ENCODE measurements at regions not wholly inside any gene's neighbourhood (a gene's known extent, or its start where the extent isn't known, plus 50 kb on each side); places are given as distances from the start of the nearest gene placed in this dataset.

GRCh38 chr18:4544142-4544541, 89.0 kb upstream of the DLGAP1 start:
- Histone ChIP-seq H3K23ac (ENCODE audit: low read length in 2 of 2) (no peak overlapping the region), H3K27me3 (ENCODE audit: control insufficient read depth in 1 of 2, insufficient read depth in 1 of 2, low read length in 2 of 2) (no peaks in the 10 kb centered on the region), H3K4ac (ENCODE audit: low read depth in 1 of 2, low read length in 2 of 2) (no peak overlapping the region), H4K8ac (ENCODE audit: low read length) (no peak overlapping the region), H3K9me3 (ENCODE audit: control insufficient read depth, low read length) (peaks cover 10% of the 10 kb centered on the region), H3K14ac (ENCODE audit: low read length in 2 of 2) (no peak overlapping the region), H2AK5ac (ENCODE audit: low read length, severe bottlenecking) (no peak overlapping the region), H3K9ac (ENCODE audit: low read length) (no peak overlapping the region), H2BK5ac (ENCODE audit: low read depth, low read length, poor library complexity, severe bottlenecking) (no peak overlapping the region), H3K18ac (ENCODE audit: low read depth in 1 of 2, low read length in 2 of 2) (no peak overlapping the region), H3K79me1 (replicated peaks; ENCODE audit: low read length, poor library complexity, severe bottlenecking) (no peaks in the 10 kb centered on the region), H2AFZ (ENCODE audit: low read depth, low read length) (no peak overlapping the region), H2BK15ac (ENCODE audit: low read depth, poor library complexity, severe bottlenecking) (no peak overlapping the region), H3K36me3 (ENCODE audit: control insufficient read depth in 1 of 2, insufficient read depth in 2 of 2, low read depth in 1 of 2, low read length in 2 of 2) (no peaks in the 10 kb centered on the region), H3K4me3 (ENCODE audit: insufficient read depth in 1 of 2, low read depth in 1 of 2, low read length in 2 of 2) (no peak overlapping the region), H3K27ac (ENCODE audit: low read length, poor library complexity, severe bottlenecking) (no peak overlapping the region), H2BK120ac (ENCODE audit: low read depth, low read length) (no peak overlapping the region), H3K4me1 (ENCODE audit: control insufficient read depth, insufficient read depth, low read depth, low read length) (no peaks in the 10 kb centered on the region), H2BK12ac (ENCODE audit: low read length in 2 of 2) (no peak overlapping the region), H4K91ac (ENCODE audit: low read length) (no peak overlapping the region), H3K4me2 (ENCODE audit: low read length, poor library complexity, severe bottlenecking) (no peak overlapping the region)
- no peak for DNase-seq
- WGBS, result 73% methylated on average over 4 of the region's 6 CpGs

- Histone ChIP-seq H3K4me2 (ENCODE audit: low read length, poor library complexity, severe bottlenecking) (no peak overlapping the region), H2BK120ac (ENCODE audit: low read depth, low read length) (no peak overlapping the region), H3K36me3 (ENCODE audit: control insufficient read depth in 1 of 2, insufficient read depth in 2 of 2, low read depth in 1 of 2, low read length in 2 of 2) (no peaks in the 10 kb centered on the region), H2BK15ac (ENCODE audit: low read depth, poor library complexity, severe bottlenecking) (no peak overlapping the region), H3K27me3 (ENCODE audit: control insufficient read depth in 1 of 2, insufficient read depth in 1 of 2, low read length in 2 of 2) (no peaks in the 10 kb centered on the region), H3K4me1 (ENCODE audit: control insufficient read depth, insufficient read depth, low read depth, low read length) (no peaks in the 10 kb centered on the region), H3K14ac (ENCODE audit: low read length in 2 of 2) (no peak overlapping the region), H3K27ac (ENCODE audit: low read length, poor library complexity, severe bottlenecking) (no peak overlapping the region), H3K23ac (ENCODE audit: low read length in 2 of 2) (no peak overlapping the region), H2BK5ac (ENCODE audit: low read depth, low read length, poor library complexity, severe bottlenecking) (no peak overlapping the region), H3K79me1 (replicated peaks; ENCODE audit: low read length, poor library complexity, severe bottlenecking) (no peaks in the 10 kb centered on the region), H3K4me3 (ENCODE audit: insufficient read depth in 1 of 2, low read depth in 1 of 2, low read length in 2 of 2) (no peak overlapping the region), H4K91ac (ENCODE audit: low read length) (no peak overlapping the region), H2AFZ (ENCODE audit: low read depth, low read length) (no peak overlapping the region), H2AK5ac (ENCODE audit: low read length, severe bottlenecking) (no peak overlapping the region), H2BK12ac (ENCODE audit: low read length in 2 of 2) (no peak overlapping the region), H3K9ac (ENCODE audit: low read length) (no peak overlapping the region), H3K18ac (ENCODE audit: low read depth in 1 of 2, low read length in 2 of 2) (no peak overlapping the region), H3K4ac (ENCODE audit: low read depth in 1 of 2, low read length in 2 of 2) (no peak overlapping the region), H4K8ac (ENCODE audit: low read length) (no peak overlapping the region), H3K9me3 (ENCODE audit: control insufficient read depth, low read length) (peaks cover 13% of the 10 kb centered on the region)
- no peak for DNase-seq
Measured at GRCh38 chr18:4543711-4544110, 88.6 kb upstream of the DLGAP1 start.

GRCh38 chr18:4541588-4541987, 86.5 kb upstream of the DLGAP1 start:
- H2AFZ ChIP-seq (ENCODE audit: low read depth, low read length), result no peak overlapping the region
- H2AK5ac ChIP-seq (ENCODE audit: low read length, severe bottlenecking), result no peak overlapping the region
- H2BK120ac ChIP-seq (ENCODE audit: low read depth, low read length), result no peak overlapping the region
- DNase-seq, result no peak
- H2BK12ac ChIP-seq (ENCODE audit: low read length in 2 of 2), result no peak overlapping the region
- H3K4ac ChIP-seq (ENCODE audit: low read depth in 1 of 2, low read length in 2 of 2), result no peak overlapping the region
- H3K4me1 ChIP-seq (ENCODE audit: control insufficient read depth, insufficient read depth, low read depth, low read length), result no peaks in the 10 kb centered on the region
- H3K9me3 ChIP-seq (ENCODE audit: control insufficient read depth, low read length), result peaks cover 21% of the 10 kb centered on the region
- no peak overlapping the region for H3K14ac ChIP-seq (ENCODE audit: low read length in 2 of 2)
- no peaks in the 10 kb centered on the region for H3K79me1 ChIP-seq (replicated peaks; ENCODE audit: low read length, poor library complexity, severe bottlenecking)
- H3K27me3 ChIP-seq (ENCODE audit: control insufficient read depth in 1 of 2, insufficient read depth in 1 of 2, low read length in 2 of 2), result no peaks in the 10 kb centered on the region
- no peaks in the 10 kb centered on the region for H3K36me3 ChIP-seq (ENCODE audit: control insufficient read depth in 1 of 2, insufficient read depth in 2 of 2, low read depth in 1 of 2, low read length in 2 of 2)
- H3K27ac ChIP-seq (ENCODE audit: low read length, poor library complexity, severe bottlenecking), result no peak overlapping the region
- H3K4me3 ChIP-seq (ENCODE audit: insufficient read depth in 1 of 2, low read depth in 1 of 2, low read length in 2 of 2), result no peak overlapping the region
- no peak overlapping the region for H3K23ac ChIP-seq (ENCODE audit: low read length in 2 of 2)
- H3K4me2 ChIP-seq (ENCODE audit: low read length, poor library complexity, severe bottlenecking), result no peak overlapping the region
- no peak overlapping the region for H3K18ac ChIP-seq (ENCODE audit: low read depth in 1 of 2, low read length in 2 of 2)
- no peak overlapping the region for H2BK15ac ChIP-seq (ENCODE audit: low read depth, poor library complexity, severe bottlenecking)
- no peak overlapping the region for H4K91ac ChIP-seq (ENCODE audit: low read length)
- H3K9ac ChIP-seq (ENCODE audit: low read length), result no peak overlapping the region
- WGBS, result 88% methylated on average over 1 of the region's 3 CpGs
- H2BK5ac ChIP-seq (ENCODE audit: low read depth, low read length, poor library complexity, severe bottlenecking), result no peak overlapping the region
- no peak overlapping the region for H4K8ac ChIP-seq (ENCODE audit: low read length)

- H3K4me3 ChIP-seq (ENCODE audit: insufficient read depth in 1 of 2, low read depth in 1 of 2, low read length in 2 of 2), result no peak overlapping the region
- H3K4ac ChIP-seq (ENCODE audit: low read depth in 1 of 2, low read length in 2 of 2), result no peak overlapping the region
- H3K9ac ChIP-seq (ENCODE audit: low read length), result no peak overlapping the region
- H3K18ac ChIP-seq (ENCODE audit: low read depth in 1 of 2, low read length in 2 of 2), result no peak overlapping the region
- H4K91ac ChIP-seq (ENCODE audit: low read length), result no peak overlapping the region
- no peak overlapping the region for H2BK5ac ChIP-seq (ENCODE audit: low read depth, low read length, poor library complexity, severe bottlenecking)
- no peaks in the 10 kb centered on the region for H3K36me3 ChIP-seq (ENCODE audit: control insufficient read depth in 1 of 2, insufficient read depth in 2 of 2, low read depth in 1 of 2, low read length in 2 of 2)
- H3K4me1 ChIP-seq (ENCODE audit: control insufficient read depth, insufficient read depth, low read depth, low read length), result no peaks in the 10 kb centered on the region
- no peaks in the 10 kb centered on the region for H3K27me3 ChIP-seq (ENCODE audit: control insufficient read depth in 1 of 2, insufficient read depth in 1 of 2, low read length in 2 of 2)
- no peak overlapping the region for H2BK12ac ChIP-seq (ENCODE audit: low read length in 2 of 2)
- H3K4me2 ChIP-seq (ENCODE audit: low read length, poor library complexity, severe bottlenecking), result no peak overlapping the region
- H2BK15ac ChIP-seq (ENCODE audit: low read depth, poor library complexity, severe bottlenecking), result no peak overlapping the region
- H4K8ac ChIP-seq (ENCODE audit: low read length), result no peak overlapping the region
- no peak for DNase-seq
- H2AFZ ChIP-seq (ENCODE audit: low read depth, low read length), result no peak overlapping the region
- no peak overlapping the region for H3K23ac ChIP-seq (ENCODE audit: low read length in 2 of 2)
- no peaks in the 10 kb centered on the region for H3K79me1 ChIP-seq (replicated peaks; ENCODE audit: low read length, poor library complexity, severe bottlenecking)
- H2BK120ac ChIP-seq (ENCODE audit: low read depth, low read length), result no peak overlapping the region
- no peak overlapping the region for H3K14ac ChIP-seq (ENCODE audit: low read length in 2 of 2)
- peaks cover 50% of the 10 kb centered on the region for H3K9me3 ChIP-seq (ENCODE audit: control insufficient read depth, low read length)
- no peak overlapping the region for H3K27ac ChIP-seq (ENCODE audit: low read length, poor library complexity, severe bottlenecking)
- H2AK5ac ChIP-seq (ENCODE audit: low read length, severe bottlenecking), result no peak overlapping the region
Measured at GRCh38 chr18:4536447-4536846, 81.3 kb upstream of the DLGAP1 start.

Measured in mesenchymal stem cell (in vitro differentiated cells and primary cell).